GM20000 (cell line): ENCODE measurements at regions not wholly inside any gene's neighbourhood (a gene's known extent, or its start where the extent isn't known, plus 50 kb on each side); places are given as distances from the start of the nearest gene placed in this dataset.
A peak's percentile ranks its signal among the peaks of the same experiment; 100 is the strongest.

Source experiments
- DNase-seq: peaks from one replicate; pipeline ENCODE4 v3.0.0; 2012; ENCODE audit warnings: low spot score
- TF ChIP-seq, protein P1 (sequence below): IDR thresholded peaks from 2 replicates; pipeline ENCODE4 v1.5.1; 2012; ENCODE audit warnings: mild to moderate bottlenecking, control low read depth; ENCODE audit errors: extremely low read depth, missing control alignments

GRCh38 chr3:70386846-70387245 lies 74.4 kb upstream of the MDFIC2 start:
- TF ChIP-seq, protein P1, sequence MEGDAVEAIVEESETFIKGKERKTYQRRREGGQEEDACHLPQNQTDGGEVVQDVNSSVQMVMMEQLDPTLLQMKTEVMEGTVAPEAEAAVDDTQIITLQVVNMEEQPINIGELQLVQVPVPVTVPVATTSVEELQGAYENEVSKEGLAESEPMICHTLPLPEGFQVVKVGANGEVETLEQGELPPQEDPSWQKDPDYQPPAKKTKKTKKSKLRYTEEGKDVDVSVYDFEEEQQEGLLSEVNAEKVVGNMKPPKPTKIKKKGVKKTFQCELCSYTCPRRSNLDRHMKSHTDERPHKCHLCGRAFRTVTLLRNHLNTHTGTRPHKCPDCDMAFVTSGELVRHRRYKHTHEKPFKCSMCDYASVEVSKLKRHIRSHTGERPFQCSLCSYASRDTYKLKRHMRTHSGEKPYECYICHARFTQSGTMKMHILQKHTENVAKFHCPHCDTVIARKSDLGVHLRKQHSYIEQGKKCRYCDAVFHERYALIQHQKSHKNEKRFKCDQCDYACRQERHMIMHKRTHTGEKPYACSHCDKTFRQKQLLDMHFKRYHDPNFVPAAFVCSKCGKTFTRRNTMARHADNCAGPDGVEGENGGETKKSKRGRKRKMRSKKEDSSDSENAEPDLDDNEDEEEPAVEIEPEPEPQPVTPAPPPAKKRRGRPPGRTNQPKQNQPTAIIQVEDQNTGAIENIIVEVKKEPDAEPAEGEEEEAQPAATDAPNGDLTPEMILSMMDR, result no peak
- DNase-seq, result no peak

GRCh38 chr3:70386043-70386442 lies 73.6 kb upstream of the MDFIC2 start:
- TF ChIP-seq, protein P1, result no peak
- DNase-seq, result no peak

GRCh38 chr3:70383360-70383831 lies 71.0 kb upstream of the MDFIC2 start:
- peak; percentile 30 for DNase-seq
- TF ChIP-seq, protein P1, result no peak

DNA sequence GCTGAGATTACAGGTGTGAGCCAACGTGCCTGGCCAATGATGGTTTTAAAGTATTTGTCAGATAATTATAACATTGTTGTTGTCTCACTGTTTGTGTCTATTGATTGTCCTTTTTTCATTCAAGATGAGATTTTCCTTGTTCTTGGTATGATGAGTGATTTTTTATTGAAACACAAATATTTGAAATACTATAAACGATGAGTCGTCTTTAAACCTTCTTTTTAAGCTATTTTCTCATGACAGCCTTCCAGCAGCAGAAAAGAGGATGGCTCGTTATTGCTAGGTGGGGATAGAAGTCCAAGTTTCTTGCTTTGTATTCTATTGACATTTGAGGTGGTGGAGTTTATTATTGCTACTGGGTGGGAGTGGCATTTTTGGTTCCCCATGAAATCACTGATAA lies 61.7 kb upstream of the MDFIC2 start:
- TF ChIP-seq, protein P1, result no peak
- DNase-seq, result no peak
